ENCODE measurements at regions not wholly inside any gene's neighbourhood (a gene's known extent, or its start where the extent isn't known, plus 50 kb on each side); places are given as distances from the start of the nearest gene placed in this dataset.
"Not testable (repeated sequence)": the region's sequence is repeated elsewhere in the genome, so short reads cannot be mapped to it uniquely, and the experiment has no call there.

DNA sequence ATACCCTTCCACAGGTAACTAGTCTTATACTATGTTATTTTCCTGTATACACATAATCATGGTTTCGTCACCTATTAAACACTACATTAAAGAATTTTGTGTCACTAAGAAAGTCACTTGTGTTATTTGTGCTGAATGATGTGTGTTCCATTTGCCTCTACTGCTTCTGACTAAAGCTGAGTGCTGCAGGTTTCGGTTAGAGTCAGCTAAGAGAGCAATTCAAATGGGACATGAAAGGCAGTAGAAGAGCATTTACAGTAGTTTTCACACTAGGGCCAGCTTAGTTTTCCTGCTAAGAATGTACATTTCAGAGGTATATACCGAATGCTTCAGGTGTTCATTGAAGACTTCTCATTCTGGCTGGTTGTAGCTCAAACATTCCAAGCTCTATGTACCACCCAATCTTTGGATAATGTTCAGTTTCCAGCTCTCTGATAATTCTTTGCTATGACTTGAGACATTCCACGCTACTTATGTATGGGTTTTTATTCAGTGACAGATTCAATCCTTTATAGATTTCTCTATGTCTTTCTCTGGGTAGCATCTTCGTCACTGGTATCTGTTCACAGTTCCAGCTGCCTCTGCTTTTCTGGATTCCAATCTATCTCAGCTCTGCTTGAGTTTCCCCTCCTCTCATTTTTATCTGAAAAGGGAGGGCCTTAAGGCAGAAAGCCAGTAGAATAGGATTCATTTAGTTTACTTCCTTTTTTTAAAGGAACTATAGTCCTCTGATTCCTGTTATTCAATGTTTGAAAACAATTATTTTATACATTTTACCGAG is 164.4 kb downstream of the CXXC4 start:
- TF ChIP-seq, protein P1, sequence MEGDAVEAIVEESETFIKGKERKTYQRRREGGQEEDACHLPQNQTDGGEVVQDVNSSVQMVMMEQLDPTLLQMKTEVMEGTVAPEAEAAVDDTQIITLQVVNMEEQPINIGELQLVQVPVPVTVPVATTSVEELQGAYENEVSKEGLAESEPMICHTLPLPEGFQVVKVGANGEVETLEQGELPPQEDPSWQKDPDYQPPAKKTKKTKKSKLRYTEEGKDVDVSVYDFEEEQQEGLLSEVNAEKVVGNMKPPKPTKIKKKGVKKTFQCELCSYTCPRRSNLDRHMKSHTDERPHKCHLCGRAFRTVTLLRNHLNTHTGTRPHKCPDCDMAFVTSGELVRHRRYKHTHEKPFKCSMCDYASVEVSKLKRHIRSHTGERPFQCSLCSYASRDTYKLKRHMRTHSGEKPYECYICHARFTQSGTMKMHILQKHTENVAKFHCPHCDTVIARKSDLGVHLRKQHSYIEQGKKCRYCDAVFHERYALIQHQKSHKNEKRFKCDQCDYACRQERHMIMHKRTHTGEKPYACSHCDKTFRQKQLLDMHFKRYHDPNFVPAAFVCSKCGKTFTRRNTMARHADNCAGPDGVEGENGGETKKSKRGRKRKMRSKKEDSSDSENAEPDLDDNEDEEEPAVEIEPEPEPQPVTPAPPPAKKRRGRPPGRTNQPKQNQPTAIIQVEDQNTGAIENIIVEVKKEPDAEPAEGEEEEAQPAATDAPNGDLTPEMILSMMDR (IDR thresholded peaks at IDR 0.05; ENCODE audit: low read depth, low read length), result no peak
- H3K4me3 ChIP-seq (ENCODE audit: low read depth, low read length), result no peak overlapping the region

DNA sequence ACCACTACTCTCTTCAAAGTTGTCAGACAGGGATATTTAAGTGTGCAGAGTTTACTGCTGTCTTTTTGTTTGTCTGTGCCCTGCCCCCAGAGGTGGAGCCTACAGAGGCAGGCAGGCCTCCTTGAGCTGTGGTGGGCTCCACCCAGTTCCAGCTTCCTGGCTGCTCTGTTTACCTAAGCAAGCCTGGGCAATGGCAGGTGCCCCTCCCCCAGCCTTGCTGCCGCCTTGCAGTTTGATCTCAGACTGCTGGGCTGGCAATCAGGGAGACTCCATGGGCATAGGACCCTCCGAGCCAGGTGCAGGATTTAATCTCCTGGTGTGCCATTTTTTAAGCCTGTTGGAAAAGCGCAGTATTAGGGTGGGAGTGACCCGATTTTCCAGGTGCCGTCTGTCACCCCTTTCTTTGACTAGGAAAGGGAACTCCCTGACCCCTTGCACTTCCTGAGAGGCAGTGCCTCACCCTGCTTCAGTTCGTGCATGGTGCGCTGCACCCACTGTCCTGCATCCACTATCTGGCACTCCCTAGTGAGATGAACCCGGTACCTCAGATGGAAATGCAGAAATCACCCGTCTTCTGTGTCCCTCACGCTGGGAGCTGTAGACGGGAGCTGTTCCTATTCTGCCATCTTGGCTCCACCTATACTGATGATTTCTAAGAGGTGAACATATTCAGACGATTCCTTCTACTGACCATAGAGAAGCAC is 167.6 kb downstream of the CXXC4 start:
- H3K4me3 ChIP-seq (ENCODE audit: low read depth, low read length), result not testable (repeated sequence)

DNA sequence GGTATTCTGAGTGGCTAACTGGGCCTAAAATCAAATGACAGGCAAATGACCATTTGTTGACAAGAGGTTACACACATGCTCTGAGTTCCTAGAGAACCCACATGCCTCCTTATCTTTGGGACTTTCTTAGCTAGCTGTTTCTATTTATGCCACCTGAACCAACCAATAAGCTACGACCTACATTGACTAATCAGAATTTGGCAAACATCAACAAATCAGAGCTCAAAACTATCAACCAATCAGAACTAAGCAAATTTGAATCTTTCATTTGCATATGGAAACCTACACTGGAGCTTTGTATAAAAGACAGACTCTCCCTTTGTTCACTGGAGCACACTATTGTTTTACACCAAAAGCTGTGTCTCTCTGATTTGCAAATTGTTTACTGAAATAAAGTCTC is 192.0 kb downstream of the CXXC4 start:
- no peak overlapping the region for H3K4me3 ChIP-seq (ENCODE audit: low read depth, low read length)
- TF ChIP-seq, protein P1 (IDR thresholded peaks at IDR 0.05; ENCODE audit: low read depth, low read length), result no peak

DNA sequence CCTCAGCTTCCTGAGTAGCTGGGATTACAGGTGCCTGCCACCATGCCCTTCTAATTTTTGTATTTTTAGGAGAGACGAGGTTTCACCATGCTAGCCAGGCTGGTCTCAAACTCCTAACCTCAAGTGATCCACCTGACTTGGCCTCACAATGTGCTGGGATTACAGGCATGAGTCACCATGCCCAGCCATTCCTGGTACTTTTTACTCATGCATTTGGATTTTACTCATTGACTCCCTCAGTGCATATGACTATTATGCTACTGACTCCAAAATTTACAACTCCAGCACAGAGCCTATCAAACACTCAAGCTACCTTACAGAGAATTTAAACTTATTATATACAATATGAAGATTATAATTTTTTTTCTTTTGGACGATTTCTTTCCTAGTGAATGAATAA is 199.9 kb downstream of the CXXC4 start:
- TF ChIP-seq, protein P1 (IDR thresholded peaks at IDR 0.05; ENCODE audit: low read depth, low read length), result no peak
- no peak overlapping the region for H3K4me3 ChIP-seq (ENCODE audit: low read depth, low read length)

DNA sequence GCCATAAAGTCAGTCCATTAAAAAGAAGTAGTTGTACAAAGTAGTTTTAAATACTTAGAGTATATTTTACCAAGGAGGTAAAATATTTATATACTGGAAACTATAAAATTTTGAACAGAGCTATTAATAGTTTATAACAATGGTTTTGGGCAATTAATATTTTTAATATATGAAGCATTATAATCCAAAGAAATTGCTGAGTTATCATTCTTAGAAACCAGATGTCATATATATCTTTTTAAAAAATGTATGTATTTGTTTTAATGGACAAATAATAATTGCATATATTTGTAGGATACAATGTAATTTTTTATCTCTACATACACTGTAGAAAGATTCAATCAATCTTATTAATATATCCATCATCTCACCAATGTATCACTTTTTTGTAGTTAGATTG is 207.8 kb downstream of the CXXC4 start:
- TF ChIP-seq, protein P1 (IDR thresholded peaks at IDR 0.05; ENCODE audit: low read depth, low read length), result no peak
- no peak overlapping the region for H3K4me3 ChIP-seq (ENCODE audit: low read depth, low read length)

DNA sequence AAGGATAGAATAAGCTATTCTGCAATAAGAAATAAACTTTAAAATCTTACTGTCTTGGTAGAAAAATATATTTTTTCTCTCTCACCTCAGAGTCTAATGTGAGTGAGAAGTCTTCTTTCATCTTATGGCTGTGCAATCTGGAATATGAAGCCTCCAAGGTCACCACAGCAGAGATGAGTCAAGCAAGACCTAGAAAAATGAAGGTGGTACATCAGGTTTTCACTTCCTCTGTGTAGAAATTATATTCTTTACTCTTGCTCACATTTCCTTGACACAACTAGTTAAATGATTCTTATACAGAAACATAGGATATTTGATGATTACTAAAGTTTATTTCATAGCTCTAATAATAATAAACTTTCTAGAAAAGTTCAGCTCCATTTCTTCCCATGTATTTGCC is 211.4 kb downstream of the CXXC4 start:
- H3K4me3 ChIP-seq (ENCODE audit: low read depth, low read length), result no peak overlapping the region
- TF ChIP-seq, protein P1 (IDR thresholded peaks at IDR 0.05; ENCODE audit: low read depth, low read length), result no peak

DNA sequence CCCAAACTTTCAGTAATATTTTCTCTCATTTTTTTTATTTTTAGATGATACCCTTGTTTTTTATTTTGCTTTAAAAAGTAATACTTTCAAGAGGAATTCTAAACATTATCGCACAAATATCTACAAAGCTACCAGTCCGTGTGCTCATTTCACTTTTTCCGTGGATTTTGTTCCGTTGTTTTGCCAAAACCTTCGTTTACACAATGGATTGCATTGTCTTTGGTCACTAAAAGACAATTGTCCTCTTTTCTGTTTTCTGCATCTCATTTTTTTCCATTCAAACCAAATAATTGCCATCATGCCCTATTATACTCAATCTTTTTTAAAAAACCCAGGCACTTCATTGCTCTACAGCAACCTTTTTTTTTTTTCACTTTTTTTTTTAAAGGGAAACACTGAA is 214.9 kb downstream of the CXXC4 start:
- no peak overlapping the region for H3K4me3 ChIP-seq (ENCODE audit: low read depth, low read length)
- TF ChIP-seq, protein P1 (IDR thresholded peaks at IDR 0.05; ENCODE audit: low read depth, low read length), result no peak

All from WI38 (cell line).